CD14-positive monocyte (primary cell): ENCODE measurements at regions not wholly inside any gene's neighbourhood (a gene's known extent, or its start where the extent isn't known, plus 50 kb on each side); places are given as distances from the start of the nearest gene placed in this dataset.
A peak's percentile ranks its signal among the peaks of the same experiment; 100 is the strongest.
"Not testable (repeated sequence)": the region's sequence is repeated elsewhere in the genome, so short reads cannot be mapped to it uniquely, and the experiment has no call there.

Source experiments
- DNase-seq, 3 donors: peaks; one replicate each; pipeline ENCODE4 v3.0.0-alpha.2; 2011 to 2022
- H2AFZ ChIP-seq: 2 replicates; pipeline ENCODE4 v1.6.0; 2012; ENCODE audit warnings: mild to moderate bottlenecking, low read depth, low read length, inconsistent platforms; ENCODE audit not compliant: insufficient read depth, poor library complexity, severe bottlenecking
- H3K27ac ChIP-seq, 2 donors: 1 replicate in 1 of 2; 2 replicates in 1 of 2; pipeline ENCODE4 v1.5.1; 2012 to 2013; ENCODE audit warnings: low read length in 2 of 2, control low read depth in 1 of 2, inconsistent platforms in 1 of 2, low read depth in 1 of 2, mild to moderate bottlenecking in 1 of 2
- H3K27me3 ChIP-seq, 2 donors: one replicate each; pipeline versions ENCODE4 v1.6.0 to v1.6.1; 2011 to 2013; ENCODE audit warnings: low read length in 2 of 2; ENCODE audit not compliant: control insufficient read depth in 2 of 2, insufficient read depth in 2 of 2
- H3K36me3 ChIP-seq, 2 donors: replicated peaks in 1 of 2; 1 replicate in 1 of 2; 2 replicates in 1 of 2; pipeline versions ENCODE4 v1.5.1 to v1.6.1; 2012 to 2013; ENCODE audit warnings: low read length in 2 of 2, control low read depth in 1 of 2, inconsistent platforms in 1 of 2, mild to moderate bottlenecking in 1 of 2; ENCODE audit not compliant: insufficient read depth in 2 of 2, control insufficient read depth in 1 of 2
- H3K4me1 ChIP-seq, 2 donors: 1 replicate in 1 of 2; 2 replicates in 1 of 2; pipeline versions ENCODE4 v1.5.1 to v1.6.1; 2012 to 2013; ENCODE audit warnings: low read length in 2 of 2, control low read depth in 1 of 2, inconsistent platforms in 1 of 2, mild to moderate bottlenecking in 1 of 2, moderate library complexity in 1 of 2; ENCODE audit not compliant: insufficient read depth in 2 of 2, control insufficient read depth in 1 of 2
- H3K4me2 ChIP-seq: replicated peaks from 2 replicates; pipeline ENCODE3; 2012; ENCODE audit warnings: low read length, moderate library complexity, mild to moderate bottlenecking; ENCODE audit not compliant: poor library complexity, severe bottlenecking; ENCODE audit errors: extremely low read depth
- H3K4me3 ChIP-seq, 3 experiments: fragments of 200-600 bp in 1 of 3; sonication (generic) in 1 of 3; replicated peaks in 1 of 3; 1 replicate in 2 of 3; 2 replicates in 1 of 3; pipeline ENCODE4 v1.5.1; 2011 to 2013; ENCODE audit warnings: low read length in 3 of 3, mild to moderate bottlenecking in 3 of 3, control low read depth in 2 of 3, low read depth in 2 of 3, inconsistent platforms in 1 of 3, moderate library complexity in 1 of 3
- H3K79me2 ChIP-seq: 2 replicates; pipeline ENCODE4 v1.6.0; 2012; ENCODE audit warnings: mild to moderate bottlenecking, control low read depth, inconsistent platforms, low read length, moderate library complexity; ENCODE audit not compliant: insufficient read depth
- H3K9ac ChIP-seq: 2 replicates; pipeline ENCODE4 v1.6.0; 2017; ENCODE audit warnings: low read length, mild to moderate bottlenecking; ENCODE audit not compliant: insufficient read depth, poor library complexity, severe bottlenecking
- H3K9me3 ChIP-seq, 2 donors: replicated peaks in 1 of 2; 1 replicate in 1 of 2; 2 replicates in 1 of 2; pipeline versions ENCODE4 v1.5.1 to v1.6.1; 2012 to 2013; ENCODE audit warnings: low read length in 2 of 2, control low read depth in 1 of 2; ENCODE audit not compliant: control insufficient read depth in 1 of 2, insufficient read depth in 1 of 2
- H4K20me1 ChIP-seq: 2 replicates; pipeline ENCODE4 v1.6.0; 2012; ENCODE audit warnings: mild to moderate bottlenecking, low read length, control low read depth, moderate library complexity; ENCODE audit not compliant: insufficient read depth
- H3K27ac Mint-ChIP-seq, 7 donors: one replicate each; pipeline ENCODE4 v1.8.0; 2020; ENCODE audit warnings: mild to moderate bottlenecking in 7 of 7, mixed read lengths in 7 of 7, moderate library complexity in 6 of 7, inconsistent platforms in 2 of 7
- H3K27me3 Mint-ChIP-seq, 3 donors: one replicate each; pipeline ENCODE4 v1.8.0; 2021 to 2022; ENCODE audit warnings: low read depth in 3 of 3, mild to moderate bottlenecking in 3 of 3, mixed read lengths in 3 of 3, moderate library complexity in 3 of 3, inconsistent platforms in 1 of 3
- H3K36me3 Mint-ChIP-seq, 2 donors: one replicate each; pipeline ENCODE4 v1.8.0; 2020; ENCODE audit warnings: mixed read lengths in 2 of 2, inconsistent platforms in 1 of 2, mild to moderate bottlenecking in 1 of 2
- H3K4me1 Mint-ChIP-seq: one replicate; pipeline ENCODE4 v1.8.0; 2020; ENCODE audit warnings: mild to moderate bottlenecking, mixed read lengths
- H3K4me3 Mint-ChIP-seq, 2 donors: one replicate each; pipeline ENCODE4 v1.8.0; 2020; ENCODE audit warnings: mild to moderate bottlenecking in 2 of 2, mixed read lengths in 2 of 2, moderate library complexity in 1 of 2
- H3K9me3 Mint-ChIP-seq, 7 donors: one replicate each; pipeline ENCODE4 v1.8.0; 2020 to 2022; ENCODE audit warnings: mixed read lengths in 7 of 7, mild to moderate bottlenecking in 6 of 7, moderate library complexity in 6 of 7, inconsistent platforms in 2 of 7
- WGBS: methylation state at CpG from one replicate; pipeline ENCODE4 v1.1.5; 2013; ENCODE audit warnings: missing lambda C conversion rate; ENCODE audit not compliant: insufficient coverage; 5-methylcytosine and 5-hydroxymethylcytosine counted together
- intact Hi-C, 2 donors: fragments of 100-400 bp; cut with micrococcal nuclease; formaldehyde crosslinking; loops; one replicate each; pipeline versions ENCODE4 v1.15.0 to v1.15.1; 2023

- DNase-seq, H2AFZ ChIP-seq, H3K27me3 ChIP-seq, H3K9me3 ChIP-seq, H3K79me2 ChIP-seq, H3K36me3 ChIP-seq, H3K27me3 Mint-ChIP-seq, H3K4me2 ChIP-seq, H3K9me3 Mint-ChIP-seq, H3K27ac Mint-ChIP-seq, H3K36me3 Mint-ChIP-seq, H3K4me3 ChIP-seq, H3K27ac ChIP-seq, H4K20me1 ChIP-seq, intact Hi-C loops, H3K9ac ChIP-seq: not testable (repeated sequence)
- Mint-ChIP-seq H3K4me3 (peak overlapping the region in 1 of 2 donors; percentile 21), H3K4me1 (peaks cover 14% of the 10 kb centered on the region)
- no CpG with 5 or more reads among the region's 5 CpGs for WGBS
- H3K4me1 ChIP-seq, result peaks cover 15 to 19% of the 10 kb centered on the region in 2 donors
Measured at GRCh38 chr1:143875947-143876346, 95.8 kb downstream of the FAM72C start.

GRCh38 chr1:143874625-143875024, 97.2 kb downstream of the FAM72C start:
- H3K4me1 Mint-ChIP-seq, H3K27me3 ChIP-seq, H3K9ac ChIP-seq, H3K4me2 ChIP-seq, H3K79me2 ChIP-seq, H2AFZ ChIP-seq, H3K27me3 Mint-ChIP-seq, H4K20me1 ChIP-seq, H3K4me3 Mint-ChIP-seq, H3K27ac ChIP-seq, H3K36me3 Mint-ChIP-seq, H3K36me3 ChIP-seq, intact Hi-C loops, DNase-seq, H3K9me3 ChIP-seq, H3K9me3 Mint-ChIP-seq: not testable (repeated sequence)
- peak overlapping the region in 1 of 7 donors; percentile 10 for H3K27ac Mint-ChIP-seq
- WGBS, result no CpG with 5 or more reads among the region's 2 CpGs
- peaks cover 8 to 12% of the 10 kb centered on the region in 2 donors for H3K4me1 ChIP-seq
- H3K4me3 ChIP-seq, result peak overlapping the region in 1 of 3 experiments; percentile 38

- H3K9me3 ChIP-seq, H3K27me3 ChIP-seq, H4K20me1 ChIP-seq, H3K4me2 ChIP-seq, H3K9ac ChIP-seq, DNase-seq, intact Hi-C loops, H3K36me3 Mint-ChIP-seq, H3K4me1 Mint-ChIP-seq, H3K79me2 ChIP-seq, H3K4me3 ChIP-seq, H3K27me3 Mint-ChIP-seq, H3K4me3 Mint-ChIP-seq, H3K36me3 ChIP-seq, H3K9me3 Mint-ChIP-seq, H2AFZ ChIP-seq, H3K27ac ChIP-seq: not testable (repeated sequence)
- no CpG with 5 or more reads among the region's 5 CpGs for WGBS
- peak overlapping the region in 1 of 7 donors; percentile 5 for H3K27ac Mint-ChIP-seq
- H3K4me1 ChIP-seq, result peaks cover 8 to 12% of the 10 kb centered on the region in 2 donors
Measured at GRCh38 chr1:143873650-143874049, 98.1 kb downstream of the FAM72C start.

- H3K27ac Mint-ChIP-seq, DNase-seq, H3K27me3 Mint-ChIP-seq, H3K9me3 Mint-ChIP-seq, H3K36me3 ChIP-seq, H2AFZ ChIP-seq, H3K36me3 Mint-ChIP-seq, intact Hi-C loops, H3K4me1 Mint-ChIP-seq, H3K4me3 Mint-ChIP-seq, H3K9me3 ChIP-seq, H3K4me3 ChIP-seq, H4K20me1 ChIP-seq, H3K79me2 ChIP-seq, H3K9ac ChIP-seq, H3K27ac ChIP-seq, H3K27me3 ChIP-seq, H3K4me2 ChIP-seq: not testable (repeated sequence)
- no CpG with 5 or more reads among the region's 1 CpG for WGBS
- peaks cover 8 to 12% of the 10 kb centered on the region in 2 donors for H3K4me1 ChIP-seq
Measured at GRCh38 chr1:143870388-143870787, 101.4 kb downstream of the FAM72C start.
